NT2/D1 (cell line): ENCODE measurements at regions not wholly inside any gene's neighbourhood (a gene's known extent, or its start where the extent isn't known, plus 50 kb on each side); places are given as distances from the start of the nearest gene placed in this dataset.

Experiments used
- SUZ12 ChIP-seq: IDR thresholded peaks from 2 replicates; pipeline ENCODE4 v1.6.1; 2011; ENCODE audit not compliant: insufficient read length, insufficient read depth; ENCODE audit errors: extremely low read depth
- ZNF274 ChIP-seq: IDR thresholded peaks from 2 replicates; pipeline ENCODE4 v1.6.1; 2011; ENCODE audit warnings: mild to moderate bottlenecking, low read depth, low read length

DNA sequence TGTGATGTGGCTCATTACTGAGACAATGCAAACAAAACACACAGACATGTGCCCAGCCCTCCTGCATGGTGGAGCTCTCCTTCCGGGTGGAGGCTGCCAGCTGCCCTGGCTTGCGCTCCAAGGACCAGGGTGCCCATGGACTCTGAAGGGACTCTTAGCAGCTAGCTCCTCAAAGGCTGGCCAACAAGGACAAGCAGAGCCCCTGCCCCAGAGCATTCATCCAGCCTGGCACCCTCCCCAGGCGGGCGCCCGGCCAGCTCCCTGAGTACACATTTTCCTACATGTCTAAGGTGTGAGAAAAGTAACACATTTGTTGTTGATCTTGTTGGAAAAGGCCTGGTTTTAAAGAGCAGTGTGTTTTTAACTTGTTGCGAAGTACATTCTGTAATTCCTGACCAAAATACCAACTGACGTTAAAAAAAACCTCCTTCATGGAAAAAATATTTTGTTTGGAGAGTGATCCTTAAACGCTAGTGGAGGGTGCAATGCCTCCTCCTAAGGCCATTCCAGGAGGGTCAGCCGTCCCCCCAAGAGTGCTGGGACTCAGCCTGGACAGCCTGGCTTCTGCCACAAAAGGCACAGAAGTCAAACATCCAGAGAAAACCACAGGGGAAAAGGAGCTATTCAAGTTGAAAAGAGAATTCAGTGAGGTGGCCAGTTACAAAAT, 86.9 kb downstream of the KLF15 start:
- TF ChIP-seq ZNF274: no peak
- no peak for TF ChIP-seq SUZ12
